ENCODE measurements at regions not wholly inside any gene's neighbourhood (a gene's known extent, or its start where the extent isn't known, plus 50 kb on each side); places are given as distances from the start of the nearest gene placed in this dataset.

DNA sequence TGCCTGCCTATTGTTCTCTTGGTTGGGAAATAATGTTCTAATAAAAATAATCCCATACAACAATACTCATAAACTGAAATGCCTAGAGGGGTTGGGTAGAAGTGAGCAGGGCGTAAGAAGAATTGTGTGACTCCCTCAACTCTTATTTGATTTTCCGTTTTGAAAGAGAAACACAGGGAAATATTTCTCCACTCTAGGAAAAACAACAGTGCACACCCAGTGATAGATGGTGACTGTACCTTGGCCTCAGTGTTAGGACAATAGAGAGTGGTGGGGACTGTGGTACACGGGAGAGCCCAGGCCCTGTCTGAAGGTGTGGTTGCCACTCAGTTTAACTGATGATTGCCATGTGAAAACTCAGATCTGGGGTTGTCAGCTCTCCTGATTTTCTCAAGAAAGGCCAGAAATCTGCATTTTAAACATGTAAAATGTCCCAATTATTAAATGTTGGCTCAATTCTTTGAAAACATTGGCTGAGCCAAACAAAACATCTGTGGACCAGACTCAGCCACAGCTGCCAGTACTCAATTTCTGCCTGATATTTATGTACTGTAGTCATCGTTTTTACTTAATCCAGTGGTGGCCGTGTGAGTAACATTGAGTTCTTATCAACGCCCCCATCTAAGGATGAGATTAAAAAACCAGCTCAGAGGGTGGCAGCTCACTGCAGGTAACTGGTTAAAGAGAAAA is 103.8 kb upstream of the ZNF618 start:
- Mint-ChIP-seq H3K4me3 (no peak overlapping the region), H3K27me3 (peaks cover 6% of the 10 kb centered on the region), H3K27ac (no peak overlapping the region), H3K36me3 (ENCODE audit: low read depth) (no peaks in the 10 kb centered on the region), H3K4me1 (no peaks in the 10 kb centered on the region), H3K9me3 (no peaks in the 10 kb centered on the region)
- CTCF ChIA-PET: no interaction called here
- POLR2A ChIA-PET: no interaction called here
- DNase-seq: no peak

DNA sequence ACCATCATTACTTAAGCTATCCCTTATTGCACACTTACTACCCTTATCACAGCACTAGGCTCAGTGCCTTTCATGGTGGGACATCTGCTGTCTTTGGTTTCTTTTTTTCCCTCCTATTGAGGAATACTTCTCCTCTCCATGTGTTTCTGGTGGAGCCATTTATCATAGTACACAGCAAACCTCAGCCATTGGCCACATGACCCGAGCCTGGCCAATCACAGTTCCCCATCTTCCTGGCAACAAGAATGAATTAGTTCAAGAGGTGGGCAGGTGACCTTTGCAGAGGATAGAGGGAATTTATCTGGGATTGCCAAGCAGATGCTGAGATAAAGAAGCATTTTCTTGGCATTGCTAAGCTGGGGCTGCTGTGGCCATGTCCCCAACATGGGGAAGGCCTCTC is 101.1 kb upstream of the ZNF618 start:
- Mint-ChIP-seq H3K4me1 (no peaks in the 10 kb centered on the region), H3K9me3 (no peaks in the 10 kb centered on the region), H3K36me3 (ENCODE audit: low read depth) (no peaks in the 10 kb centered on the region), H3K27ac (no peak overlapping the region), H3K4me3 (no peak overlapping the region), H3K27me3 (peaks cover 6% of the 10 kb centered on the region)
- POLR2A ChIA-PET: no interaction called here
- no peak for DNase-seq
- CTCF ChIA-PET: no interaction called here

DNA sequence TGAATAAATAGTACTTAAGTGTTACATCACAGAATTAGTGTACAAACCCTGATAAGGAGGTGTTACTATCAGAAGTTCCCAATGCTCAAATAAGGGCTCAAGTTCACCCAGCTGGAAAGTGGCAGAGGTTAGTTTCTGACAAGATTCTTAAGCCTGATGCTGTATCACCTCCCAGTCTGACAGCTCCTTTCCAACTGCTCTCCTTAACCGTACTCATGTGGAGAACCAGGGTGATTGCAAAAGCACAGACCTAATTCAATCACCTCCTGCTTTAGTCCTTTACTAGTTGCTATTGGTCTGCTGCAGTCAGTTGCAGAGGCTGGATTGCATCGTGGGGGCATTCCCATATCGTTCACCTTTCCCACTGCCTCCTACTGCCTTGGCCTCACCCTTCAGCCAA is 100.4 kb upstream of the ZNF618 start:
- Mint-ChIP-seq H3K4me1 (no peaks in the 10 kb centered on the region), H3K27me3 (peaks cover 6% of the 10 kb centered on the region), H3K36me3 (ENCODE audit: low read depth) (no peaks in the 10 kb centered on the region), H3K9me3 (no peaks in the 10 kb centered on the region), H3K27ac (no peak overlapping the region), H3K4me3 (no peak overlapping the region)
- DNase-seq: no peak
- ChIA-PET CTCF (interaction anchor here (1.1 kb wide), 1 partner anchor 48 kb away, joined by 3 read pairs; no protein-coding TSS in a partner anchor), POLR2A (no interaction called here)

DNA sequence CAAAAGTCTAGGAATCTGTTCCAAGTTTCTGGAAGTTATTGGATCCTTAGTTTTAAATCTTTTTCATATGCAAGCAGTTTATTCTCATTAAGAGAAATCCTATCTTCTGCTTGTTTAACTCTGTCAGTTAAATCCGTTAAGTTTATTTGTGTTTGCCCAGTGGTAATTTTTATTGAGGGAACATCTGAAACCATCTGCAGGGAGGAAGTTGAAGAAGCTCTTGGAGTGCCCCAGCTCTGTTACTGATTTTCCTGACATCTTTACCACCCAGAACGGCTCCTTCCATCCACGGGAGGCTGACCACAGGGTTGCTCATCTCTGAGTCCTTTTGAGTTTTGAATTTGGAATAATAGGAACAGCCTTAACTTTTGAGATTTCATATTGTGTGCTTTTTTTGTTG is 99.9 kb upstream of the ZNF618 start:
- ChIA-PET POLR2A (no interaction called here), CTCF (interaction anchor here (1.1 kb wide), 1 partner anchor 49 kb away, joined by 3 read pairs; no protein-coding TSS in a partner anchor)

DNA sequence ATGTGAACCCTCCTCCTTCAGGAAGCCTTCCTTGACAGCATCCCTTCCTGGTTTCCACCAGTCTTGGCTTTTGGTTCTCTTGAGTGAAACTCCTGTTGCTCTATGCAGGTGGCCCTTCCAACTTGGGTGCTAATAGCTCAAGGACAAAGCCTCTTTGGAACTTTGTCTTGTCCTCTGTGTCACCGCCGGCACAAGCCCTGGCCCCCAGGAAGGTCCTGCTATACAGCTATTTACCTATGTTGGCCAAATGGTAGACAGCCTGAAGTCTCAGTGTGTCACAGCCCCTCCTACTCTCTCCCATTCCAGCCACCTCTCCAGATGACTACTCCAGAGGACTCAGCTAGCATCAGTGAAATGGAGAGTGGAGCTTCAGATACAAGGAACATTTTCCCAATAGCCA is 94.7 kb upstream of the ZNF618 start:
- Mint-ChIP-seq H3K4me1 (no peaks in the 10 kb centered on the region), H3K9me3 (no peaks in the 10 kb centered on the region), H3K27me3 (no peaks in the 10 kb centered on the region), H3K36me3 (ENCODE audit: low read depth) (no peaks in the 10 kb centered on the region), H3K27ac (no peak overlapping the region), H3K4me3 (no peak overlapping the region)
- POLR2A ChIA-PET: no interaction called here
- DNase-seq: no peak
- CTCF ChIA-PET: no interaction called here

More for the DNA sequence above, 99.9 kb upstream of the ZNF618 start:
- Mint-ChIP-seq H3K4me1 (no peaks in the 10 kb centered on the region), H3K27ac (no peak overlapping the region), H3K4me3 (no peak overlapping the region), H3K36me3 (ENCODE audit: low read depth) (no peaks in the 10 kb centered on the region), H3K9me3 (no peaks in the 10 kb centered on the region), H3K27me3 (peaks cover 6% of the 10 kb centered on the region)
- no peak for DNase-seq

DNA sequence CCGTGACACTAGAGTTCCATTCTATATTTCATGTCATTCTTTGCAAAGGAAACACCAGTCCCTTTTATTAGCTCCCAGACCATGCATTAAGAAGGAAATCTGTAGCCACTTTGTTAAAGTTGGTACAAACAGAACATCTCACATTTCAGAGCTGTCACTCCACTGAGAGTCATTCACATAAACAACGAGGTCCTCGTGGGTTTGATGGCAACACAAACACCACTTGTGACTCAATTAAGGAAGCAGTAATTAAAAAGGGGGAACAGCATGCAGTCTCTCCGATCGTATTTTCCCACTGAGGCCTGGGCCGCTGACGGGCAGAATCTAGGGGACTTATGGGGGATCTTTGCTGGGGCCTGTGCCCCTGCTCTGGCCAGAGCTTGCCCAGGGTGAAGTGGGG is 94.2 kb upstream of the ZNF618 start:
- no peak for DNase-seq
- Mint-ChIP-seq H3K4me3 (no peak overlapping the region), H3K4me1 (no peaks in the 10 kb centered on the region), H3K9me3 (no peaks in the 10 kb centered on the region), H3K27me3 (no peaks in the 10 kb centered on the region), H3K27ac (no peak overlapping the region), H3K36me3 (ENCODE audit: low read depth) (no peaks in the 10 kb centered on the region)
- CTCF ChIA-PET: no interaction called here
- POLR2A ChIA-PET: no interaction called here

DNA sequence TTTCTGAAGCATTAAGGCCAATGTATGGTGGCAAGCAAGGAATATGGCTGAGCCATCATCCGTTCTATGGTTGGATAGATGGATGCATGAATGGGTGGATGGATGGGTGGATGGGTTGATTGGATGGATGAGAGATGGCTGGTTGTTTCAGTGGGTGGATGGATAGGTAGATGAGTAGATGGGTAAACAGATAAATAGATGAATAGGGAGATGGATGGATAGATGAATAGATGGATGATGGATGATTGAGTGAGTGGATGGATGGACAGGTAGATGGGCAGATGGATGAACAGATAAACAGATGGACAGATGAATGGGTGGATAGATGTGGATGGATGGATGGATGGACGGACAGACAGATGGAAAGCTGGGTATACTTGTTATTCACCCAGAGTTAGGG is 92.6 kb upstream of the ZNF618 start:
- no peaks in the 10 kb centered on the region for H3K4me1 Mint-ChIP-seq
- H3K36me3 Mint-ChIP-seq (ENCODE audit: low read depth): no peaks in the 10 kb centered on the region
- CTCF ChIA-PET: no interaction called here
- no peak for DNase-seq
- no peak overlapping the region for H3K27ac Mint-ChIP-seq
- H3K4me3 Mint-ChIP-seq: no peak overlapping the region
- no peaks in the 10 kb centered on the region for H3K27me3 Mint-ChIP-seq
- H3K9me3 Mint-ChIP-seq: no peaks in the 10 kb centered on the region
- POLR2A ChIA-PET: no interaction called here

DNA sequence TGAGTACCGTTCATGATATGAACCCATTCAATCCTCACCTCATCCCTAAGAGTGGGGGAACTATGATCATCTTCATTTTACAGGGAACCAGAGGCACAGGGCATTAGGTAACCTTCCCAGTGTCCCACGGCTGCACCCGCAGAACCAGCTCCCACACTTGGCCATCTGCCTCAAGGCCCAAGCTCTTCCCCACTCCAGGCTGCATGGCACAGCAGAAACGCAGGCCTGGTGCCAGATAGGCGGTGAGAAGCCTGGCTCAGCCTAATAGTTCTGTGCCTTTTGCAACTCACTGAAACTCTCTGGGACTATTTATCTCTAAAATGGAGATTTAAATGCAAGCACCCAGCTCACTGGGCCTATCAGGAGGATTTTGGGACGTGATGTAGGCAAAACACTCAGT is 90.8 kb upstream of the ZNF618 start:
- Mint-ChIP-seq H3K9me3 (no peaks in the 10 kb centered on the region), H3K27me3 (no peaks in the 10 kb centered on the region), H3K36me3 (ENCODE audit: low read depth) (no peaks in the 10 kb centered on the region), H3K4me1 (no peaks in the 10 kb centered on the region), H3K4me3 (no peak overlapping the region), H3K27ac (no peak overlapping the region)
- ChIA-PET POLR2A (no interaction called here), CTCF (interaction anchor here (0.5 kb wide), 1 partner anchor 1170 kb away, joined by 3 read pairs; no protein-coding TSS in a partner anchor)
- no peak for DNase-seq

DNA sequence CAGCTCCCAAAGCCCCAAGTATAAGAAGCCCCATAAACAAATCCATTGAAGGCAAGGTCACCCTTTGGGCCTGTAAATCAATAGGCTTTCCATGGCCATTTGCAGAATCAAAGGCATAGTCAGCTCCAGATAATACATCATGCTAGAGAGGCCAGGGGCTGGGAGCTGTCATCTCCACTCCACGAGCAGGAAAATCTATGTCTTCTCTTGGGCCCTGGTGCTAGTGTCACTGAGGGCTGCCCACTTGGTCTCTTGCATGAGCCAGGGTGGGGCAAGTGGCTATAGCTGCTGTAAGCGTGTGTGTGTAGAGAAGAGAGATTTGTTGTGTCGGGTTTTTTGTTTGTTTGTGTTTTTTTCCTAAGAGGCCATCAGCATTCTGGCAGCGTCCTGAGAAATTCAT is 90.0 kb upstream of the ZNF618 start:
- no peak for DNase-seq
- H3K27ac Mint-ChIP-seq: no peak overlapping the region
- POLR2A ChIA-PET: no interaction called here
- no peak overlapping the region for H3K4me3 Mint-ChIP-seq
- CTCF ChIA-PET: interaction anchor here (0.5 kb wide), 1 partner anchor 1171 kb away, joined by 3 read pairs; no protein-coding TSS in a partner anchor
- H3K36me3 Mint-ChIP-seq (ENCODE audit: low read depth): no peaks in the 10 kb centered on the region
- no peaks in the 10 kb centered on the region for H3K9me3 Mint-ChIP-seq
- peaks cover 2% of the 10 kb centered on the region for H3K27me3 Mint-ChIP-seq
- no peaks in the 10 kb centered on the region for H3K4me1 Mint-ChIP-seq

DNA sequence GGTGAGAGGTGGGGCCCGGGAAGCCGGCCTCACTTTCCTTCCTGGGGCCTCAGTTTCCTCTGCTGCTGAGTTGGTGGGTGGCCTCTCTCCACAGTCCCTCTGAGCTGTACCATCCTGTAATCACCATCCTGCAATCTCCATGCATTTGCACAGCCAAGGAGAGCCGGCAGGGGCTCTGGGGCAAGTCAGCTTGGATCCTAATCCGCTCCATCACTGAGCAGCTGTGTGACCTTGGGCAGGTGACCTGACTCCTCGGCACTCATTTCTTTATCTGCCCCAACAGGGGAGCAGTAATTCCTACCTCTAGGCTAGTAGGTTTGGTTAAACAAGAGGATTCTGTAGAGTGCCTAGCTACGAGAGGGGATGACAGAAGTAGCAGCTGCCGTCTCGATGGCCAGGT is 88.2 kb upstream of the ZNF618 start:
- H3K9me3 Mint-ChIP-seq: no peaks in the 10 kb centered on the region
- no peak for DNase-seq
- H3K27ac Mint-ChIP-seq: no peak overlapping the region
- peaks cover 2% of the 10 kb centered on the region for H3K27me3 Mint-ChIP-seq
- ChIA-PET CTCF (no interaction called here), POLR2A (no interaction called here)
- H3K4me3 Mint-ChIP-seq: no peak overlapping the region
- no peaks in the 10 kb centered on the region for H3K4me1 Mint-ChIP-seq
- H3K36me3 Mint-ChIP-seq (ENCODE audit: low read depth): no peaks in the 10 kb centered on the region

DNA sequence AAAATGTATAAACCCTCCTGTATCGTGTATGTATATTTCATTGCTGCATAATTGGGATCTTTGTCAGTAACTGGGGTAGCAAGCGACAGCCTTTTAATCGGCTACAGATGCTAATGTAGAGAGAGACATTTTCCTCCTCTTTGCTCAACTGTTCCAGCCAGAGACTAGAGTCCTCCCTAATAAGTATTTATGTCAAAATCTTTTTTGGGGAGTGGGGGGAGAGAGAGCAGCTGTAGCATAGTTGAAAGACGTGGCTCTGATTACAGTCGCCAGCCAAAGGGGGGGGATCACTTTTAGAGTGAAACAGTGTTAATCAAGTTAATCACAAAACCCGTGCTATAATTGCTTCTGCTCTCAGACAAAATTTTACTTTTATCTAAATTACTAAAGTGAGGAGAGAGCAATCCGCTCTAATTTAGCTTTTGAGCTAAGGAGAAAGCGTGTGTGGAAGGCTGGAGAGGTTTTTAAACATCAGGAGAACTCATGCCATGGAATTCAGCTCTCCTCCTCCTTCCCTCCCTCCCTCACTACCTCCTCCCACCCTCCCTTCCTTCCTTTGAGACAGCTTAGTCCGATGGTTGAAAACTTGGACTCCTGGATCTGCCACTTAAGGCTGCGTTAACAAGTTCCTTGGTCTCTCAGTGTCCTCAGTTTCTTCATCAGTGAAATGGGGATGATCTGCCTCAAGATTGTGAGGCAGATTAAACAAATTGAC is 87.3 kb upstream of the ZNF618 start:
- POLR2A ChIA-PET: no interaction called here
- CTCF ChIA-PET: no interaction called here

DNA sequence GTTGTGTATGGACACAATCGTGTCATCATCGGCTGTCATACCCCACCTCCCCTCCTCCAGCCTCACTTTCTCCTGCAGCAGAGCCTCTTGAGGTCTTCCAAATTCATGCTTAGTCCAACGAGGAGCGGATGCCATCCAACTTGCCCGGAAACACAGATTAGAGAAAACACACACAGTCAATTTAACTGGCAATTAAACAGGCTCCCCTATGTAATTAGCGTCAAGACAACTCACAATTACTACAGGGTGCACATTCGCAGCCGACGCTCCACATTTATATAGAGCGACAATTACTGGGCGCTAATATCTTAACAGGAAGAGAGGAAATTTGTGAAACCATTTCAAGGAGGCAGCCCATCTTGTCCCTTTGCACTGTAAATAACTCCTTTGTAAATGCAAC is 86.0 kb upstream of the ZNF618 start:
- Mint-ChIP-seq H3K36me3 (ENCODE audit: low read depth) (no peaks in the 10 kb centered on the region), H3K27me3 (peaks cover 2% of the 10 kb centered on the region), H3K9me3 (no peaks in the 10 kb centered on the region), H3K27ac (no peak overlapping the region), H3K4me1 (no peaks in the 10 kb centered on the region), H3K4me3 (no peak overlapping the region)
- DNase-seq: no peak
- POLR2A ChIA-PET: no interaction called here
- CTCF ChIA-PET: no interaction called here

More for the DNA sequence above, 87.3 kb upstream of the ZNF618 start:
- Mint-ChIP-seq H3K9me3 (no peaks in the 10 kb centered on the region), H3K36me3 (ENCODE audit: low read depth) (no peaks in the 10 kb centered on the region), H3K27ac (no peak overlapping the region), H3K4me3 (no peak overlapping the region), H3K4me1 (no peaks in the 10 kb centered on the region), H3K27me3 (peaks cover 2% of the 10 kb centered on the region)
- DNase-seq: no peak

DNA sequence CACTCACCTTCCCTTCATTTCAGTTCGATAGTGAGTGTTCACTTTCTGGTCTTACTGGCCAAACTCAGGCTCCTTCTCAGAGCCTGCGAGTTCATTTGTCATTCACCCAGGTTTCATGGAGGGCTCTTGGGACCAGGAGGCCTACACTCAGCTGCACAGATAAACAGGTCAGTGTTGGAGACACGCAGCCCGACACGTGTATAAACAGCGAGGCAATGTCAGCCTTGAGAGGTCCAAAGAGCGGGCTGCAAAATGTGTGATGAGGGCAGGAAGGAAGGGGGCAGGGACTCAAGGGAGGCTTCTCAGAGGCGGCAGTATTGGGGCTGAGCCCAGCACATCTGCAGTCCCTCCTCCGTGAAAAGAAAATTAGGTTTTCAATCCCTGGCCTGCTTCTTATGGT is 82.6 kb upstream of the ZNF618 start:
- ChIA-PET POLR2A (no interaction called here), CTCF (no interaction called here)
- Mint-ChIP-seq H3K4me1 (no peaks in the 10 kb centered on the region), H3K4me3 (no peak overlapping the region), H3K9me3 (no peaks in the 10 kb centered on the region), H3K27ac (no peak overlapping the region), H3K27me3 (peaks cover 2% of the 10 kb centered on the region), H3K36me3 (ENCODE audit: low read depth) (no peaks in the 10 kb centered on the region)
- DNase-seq: no peak

DNA sequence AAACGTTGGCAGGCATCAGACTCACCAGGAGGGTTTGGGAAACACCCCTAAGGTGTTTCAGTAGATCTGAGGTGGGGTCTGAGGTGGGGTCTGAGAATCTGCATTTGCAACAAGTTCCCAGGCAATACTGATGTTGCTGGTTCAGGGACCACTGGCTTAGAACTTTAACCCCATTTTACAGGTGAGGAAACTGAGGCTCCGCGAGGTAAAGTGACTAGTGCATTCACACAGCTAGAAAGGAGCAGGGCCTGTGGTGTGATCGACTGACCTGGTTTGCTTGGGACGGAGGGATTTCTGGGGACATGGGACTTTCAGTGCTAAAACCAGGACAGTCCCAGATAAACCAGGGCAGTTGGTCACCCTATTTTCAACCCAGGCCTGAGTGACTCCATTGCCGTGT is 81.4 kb upstream of the ZNF618 start:
- Mint-ChIP-seq H3K36me3 (ENCODE audit: low read depth) (no peaks in the 10 kb centered on the region), H3K4me1 (no peaks in the 10 kb centered on the region), H3K4me3 (no peak overlapping the region), H3K9me3 (no peaks in the 10 kb centered on the region), H3K27ac (no peak overlapping the region), H3K27me3 (peaks cover 2% of the 10 kb centered on the region)
- POLR2A ChIA-PET: no interaction called here
- CTCF ChIA-PET: no interaction called here
- no peak for DNase-seq
